RPMI8226 (cell line): ENCODE measurements at regions not wholly inside any gene's neighbourhood (a gene's known extent, or its start where the extent isn't known, plus 50 kb on each side); places are given as distances from the start of the nearest gene placed in this dataset.

ENCODE experiments used
- DNase-seq: peaks from one replicate; pipeline ENCODE4 v3.0.0-alpha.2; 2015

DNA sequence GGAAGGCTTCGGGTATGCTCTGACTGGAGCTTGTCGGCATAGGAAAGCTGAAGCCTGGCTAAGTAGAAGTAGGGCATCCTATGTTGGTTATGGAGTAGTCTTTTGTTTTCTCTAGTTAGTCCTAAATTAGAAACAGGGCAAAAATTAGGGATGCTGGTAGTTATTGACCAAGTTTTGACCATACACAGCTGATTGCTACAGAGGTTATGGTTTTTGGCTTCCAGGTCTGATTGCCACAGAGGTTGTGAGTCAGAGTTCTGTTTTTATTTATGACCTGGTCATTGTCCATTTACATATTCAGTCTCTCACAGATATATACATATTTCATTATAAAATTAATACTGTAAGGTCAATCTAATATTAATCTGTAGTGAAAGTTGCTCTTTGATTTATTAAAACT is 219.2 kb downstream of the FSCB start:
- DNase-seq, result no peak

DNA sequence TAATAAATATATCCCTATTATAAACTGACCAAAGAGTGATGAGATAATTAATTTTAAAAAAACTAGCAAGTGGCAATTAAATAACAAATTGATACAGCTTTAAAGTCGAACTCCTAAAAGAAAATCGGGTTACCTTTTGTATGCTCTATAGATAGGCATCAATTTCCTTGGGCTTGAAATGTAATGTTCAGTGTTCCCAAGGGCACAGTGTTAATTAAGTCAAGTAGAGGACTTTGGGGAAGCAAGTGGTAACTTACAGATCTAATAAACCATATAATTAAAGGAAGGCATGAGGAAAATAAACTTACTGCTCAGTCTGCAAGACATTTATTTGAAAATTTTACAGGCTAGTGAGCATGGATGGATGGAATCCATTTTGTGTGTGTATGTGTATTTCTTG is 220.9 kb downstream of the FSCB start:
- no peak for DNase-seq

DNA sequence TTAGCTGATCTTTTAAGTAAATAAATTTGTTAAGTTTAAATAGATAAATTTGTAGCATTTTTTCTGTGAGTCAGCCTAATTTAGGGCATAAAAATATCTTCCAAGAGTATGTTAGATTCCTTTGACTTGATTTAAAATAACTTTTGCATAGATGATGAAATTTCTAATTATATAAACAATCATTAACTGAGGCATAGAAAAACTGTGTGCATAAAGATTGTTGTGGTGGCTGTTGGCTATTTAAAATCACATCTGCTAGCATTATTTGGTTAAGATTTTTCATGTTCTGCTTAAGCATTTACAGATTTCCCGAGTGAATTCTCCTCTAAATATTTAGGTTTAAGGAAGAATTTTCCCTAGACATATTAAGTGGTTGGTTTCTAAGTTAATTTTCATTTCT is 223.2 kb downstream of the FSCB start:
- DNase-seq, result no peak

DNA sequence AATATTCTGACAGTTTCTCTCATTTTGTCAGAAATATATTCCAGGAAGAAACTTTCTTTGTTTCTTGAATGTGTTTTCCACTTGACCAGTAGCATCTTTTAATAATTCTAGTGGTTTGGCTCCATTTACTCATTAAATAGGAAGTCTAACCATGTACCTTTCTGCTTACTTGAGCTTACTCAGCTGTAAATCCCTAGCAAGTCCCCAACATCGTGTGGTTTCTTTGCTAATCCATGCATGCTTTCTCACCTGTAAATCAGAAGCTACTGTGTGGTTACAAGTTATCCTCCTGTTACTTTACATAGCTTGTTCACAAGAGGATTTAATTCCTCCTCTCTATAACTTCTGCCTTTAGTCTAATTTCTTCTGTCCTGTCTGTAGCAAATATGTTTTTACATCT is 227.7 kb downstream of the FSCB start:
- no peak for DNase-seq

DNA sequence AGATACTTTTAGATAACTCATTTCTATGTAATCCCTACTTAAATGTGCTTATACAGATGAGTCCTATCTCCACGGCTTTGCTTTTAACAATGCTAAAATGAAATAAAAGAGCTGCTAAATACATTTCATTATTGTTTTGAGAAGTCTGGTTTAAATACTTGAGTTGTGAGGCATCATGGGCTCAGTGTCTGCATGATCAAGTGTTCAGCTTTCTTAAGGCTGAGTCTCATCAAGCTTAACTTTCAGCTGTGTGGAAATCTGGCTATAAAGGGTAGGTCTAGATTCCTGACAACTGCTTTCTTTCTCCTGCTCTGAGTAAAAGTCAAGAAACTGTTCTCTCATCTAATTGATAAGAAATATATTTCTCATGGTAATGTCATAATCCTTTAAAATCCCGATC is 235.4 kb downstream of the FSCB start:
- DNase-seq, result no peak

- DNase-seq, result no peak
Measured at GRCh38 chr14:44271006-44271405, 236.1 kb downstream of the FSCB start.

DNA sequence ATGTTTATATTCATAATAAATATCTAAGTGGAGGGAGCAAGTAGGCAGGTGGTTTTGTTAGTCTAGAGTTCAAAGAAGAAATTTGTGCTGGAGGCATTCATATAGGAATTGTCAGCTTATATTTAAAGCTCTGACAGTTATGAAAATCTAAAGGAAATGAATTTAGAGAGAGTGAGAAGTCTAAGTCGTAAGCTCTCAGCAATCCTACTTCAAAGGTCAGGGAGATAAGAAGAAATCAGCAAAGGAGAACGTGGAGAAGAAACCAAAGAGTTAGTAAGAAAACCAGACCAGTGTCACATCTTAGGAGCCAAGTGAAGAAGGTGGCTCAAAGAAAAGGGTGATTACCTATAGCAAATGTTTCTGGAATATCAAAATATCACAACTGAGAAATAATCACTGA is 241.8 kb downstream of the FSCB start:
- DNase-seq, result no peak

DNA sequence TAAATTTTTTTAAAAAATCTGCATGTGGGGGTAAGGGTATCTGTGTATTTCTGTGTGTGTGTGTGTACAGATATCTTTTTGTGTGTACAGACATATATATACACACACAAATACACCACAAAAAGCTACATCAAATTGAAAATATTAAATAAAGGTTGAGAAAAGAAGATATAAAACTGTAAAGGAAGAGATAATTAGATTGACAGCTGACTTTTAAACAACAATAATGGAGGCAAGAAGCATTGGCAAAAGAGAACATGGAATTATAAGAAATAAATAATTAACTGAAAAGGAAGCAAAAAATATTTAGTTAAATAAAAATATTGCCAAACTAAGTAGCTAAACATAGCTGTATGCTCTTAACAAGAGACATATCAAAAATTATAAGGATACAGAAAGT is 291.4 kb downstream of the FSCB start:
- no peak for DNase-seq

DNA sequence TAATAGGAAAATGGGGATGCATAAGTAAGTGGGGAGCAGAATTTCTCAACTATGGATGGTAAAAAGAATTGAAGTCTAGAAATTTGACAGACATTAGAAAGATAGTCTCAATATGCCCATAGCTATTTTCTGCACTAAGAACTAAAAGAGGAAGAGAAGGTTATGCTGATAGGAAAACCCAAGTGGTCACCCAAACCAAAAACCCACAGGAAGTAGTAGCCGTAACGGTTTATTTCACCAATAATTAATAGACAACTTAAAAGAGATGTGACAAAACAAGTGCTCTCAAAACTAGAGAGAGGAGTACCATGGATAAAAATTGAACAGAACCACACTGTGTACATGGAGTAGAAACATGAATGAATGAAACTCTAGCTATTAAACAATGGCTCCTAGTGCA is 295.4 kb downstream of the FSCB start:
- DNase-seq, result no peak

GRCh38 chr14:44204061-44204835 is 302.8 kb downstream of the FSCB start:
- DNase-seq, result no peak

DNA sequence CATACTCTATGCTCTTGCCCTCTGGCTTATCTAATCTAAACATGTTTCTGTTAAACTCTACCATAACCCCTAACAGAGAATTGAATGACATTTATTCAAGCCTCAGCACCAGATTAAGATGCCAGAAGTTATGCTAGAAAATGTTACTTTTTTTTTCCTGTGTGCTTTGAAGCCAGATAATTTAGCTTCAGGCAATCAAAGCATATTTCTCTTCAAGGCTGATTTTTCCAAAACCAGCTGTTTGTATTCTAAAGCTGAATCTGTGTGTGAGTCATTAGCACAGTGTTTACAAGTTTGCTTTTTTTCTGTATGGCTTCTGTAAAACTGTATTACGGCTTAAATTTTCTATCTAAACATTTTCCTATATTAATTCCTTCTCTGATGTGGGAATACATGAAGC is 326.1 kb downstream of the FSCB start:
- DNase-seq, result no peak

GRCh38 chr14:44170556-44170955 is 336.5 kb downstream of the FSCB start:
- no peak for DNase-seq

GRCh38 chr14:44170101-44170500 is 337.0 kb downstream of the FSCB start:
- no peak for DNase-seq

DNA sequence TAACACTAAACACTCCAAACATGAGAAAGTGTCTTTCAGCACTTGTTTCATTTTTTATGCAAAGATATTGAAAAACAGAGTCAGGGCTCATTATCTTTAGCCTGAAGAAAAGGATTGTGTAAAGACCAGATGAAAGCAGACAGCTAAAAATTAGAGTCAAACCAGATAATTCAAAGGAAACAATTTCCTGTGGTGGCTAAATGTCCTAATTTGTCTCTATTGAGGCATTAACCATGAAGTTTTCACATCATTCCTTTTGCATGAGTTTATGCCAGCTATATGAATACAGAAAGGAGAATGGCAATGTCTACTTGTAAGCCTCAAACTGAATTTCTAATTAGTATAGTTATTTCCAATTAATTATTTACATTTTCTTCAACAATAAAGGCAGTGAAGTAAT is 338.5 kb downstream of the FSCB start:
- DNase-seq, result no peak

GRCh38 chr14:44166611-44167010 is 340.5 kb downstream of the FSCB start:
- no peak for DNase-seq

GRCh38 chr14:44165936-44166335 is 341.1 kb downstream of the FSCB start:
- no peak for DNase-seq

GRCh38 chr14:44165286-44165685 is 341.8 kb downstream of the FSCB start:
- no peak for DNase-seq

DNA sequence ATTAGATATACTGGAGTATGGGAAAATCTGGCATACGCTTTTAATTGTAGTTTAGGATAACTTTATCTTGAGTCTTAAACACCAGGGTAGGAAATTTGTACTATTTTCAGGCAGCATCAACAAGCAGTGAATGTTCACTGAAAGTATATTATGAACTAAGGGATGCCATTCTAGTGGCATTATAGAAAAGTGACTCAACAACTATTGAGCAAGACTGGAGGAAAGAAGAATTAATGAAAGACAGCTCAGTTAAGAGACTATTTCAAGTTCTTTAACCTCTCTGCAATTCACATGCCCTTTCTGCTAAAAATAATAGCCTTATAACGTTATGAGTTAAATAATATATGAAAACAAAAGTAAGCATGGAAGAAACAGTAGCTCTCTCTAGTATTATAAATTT is 343.1 kb downstream of the FSCB start:
- no peak for DNase-seq

DNA sequence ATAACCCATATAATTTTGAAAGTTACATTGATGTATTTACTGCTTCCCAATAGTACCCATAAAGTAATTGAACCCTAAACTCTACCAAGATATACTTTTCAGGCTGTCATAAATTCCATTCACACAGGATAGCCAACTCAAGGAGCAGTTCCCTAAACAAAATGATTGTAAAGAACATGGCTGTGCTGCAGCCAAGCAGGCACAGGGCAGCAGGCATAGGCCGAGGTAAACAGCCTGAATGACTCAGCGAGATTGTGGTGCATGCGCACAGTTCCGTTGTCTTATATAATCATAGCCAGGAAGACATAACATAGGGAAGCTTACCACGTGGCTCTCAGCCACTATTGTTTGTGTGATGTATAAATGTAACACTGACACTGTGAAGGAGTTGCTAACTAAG is 344.9 kb downstream of the FSCB start:
- no peak for DNase-seq

GRCh38 chr14:44154874-44155273 is 352.2 kb downstream of the FSCB start:
- no peak for DNase-seq

GRCh38 chr14:44154446-44154845 is 352.6 kb downstream of the FSCB start:
- no peak for DNase-seq

- no peak for DNase-seq
Measured at GRCh38 chr14:44151130-44151820, 355.8 kb downstream of the FSCB start.

GRCh38 chr14:44149597-44149996 is 357.5 kb downstream of the FSCB start:
- DNase-seq, result peak; percentile 5

DNA sequence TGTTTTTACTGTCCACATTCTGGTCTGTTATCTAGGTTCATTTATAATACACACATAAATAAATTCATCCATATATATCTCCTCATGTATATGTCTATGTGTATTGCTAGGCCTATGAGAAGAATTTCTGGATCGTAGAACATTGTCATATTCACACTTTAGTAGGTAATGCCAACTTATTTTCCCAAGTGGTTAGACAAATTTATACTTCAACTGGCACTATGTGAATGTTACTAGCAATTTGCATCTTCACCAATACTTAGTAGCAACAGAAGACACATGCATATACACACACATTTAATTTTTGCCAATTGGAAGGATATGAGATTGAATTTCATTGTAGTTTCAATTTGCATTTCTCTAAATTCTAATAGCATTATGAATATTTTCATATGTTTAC is 365.1 kb downstream of the FSCB start:
- DNase-seq, result no peak

GRCh38 chr14:44135972-44136371 is 371.1 kb downstream of the FSCB start:
- no peak for DNase-seq
